AML-193 (cell line): ENCODE measurements at regions not wholly inside any gene's neighbourhood (a gene's known extent, or its start where the extent isn't known, plus 50 kb on each side); places are given as distances from the start of the nearest gene placed in this dataset.

Source experiments
- DNase-seq, 2 experiments: peaks; one replicate each; lab custom pipeline; 2025; lab: John Stamatoyannopoulos, UW

GRCh38 chr6:165823609-165824326 lies 160.7 kb upstream of the PDE10A start:
- DNase-seq: no peak

- no peak for DNase-seq
Measured at GRCh38 chr6:165822501-165822900, 159.5 kb upstream of the PDE10A start.

- no peak for DNase-seq
Measured at GRCh38 chr6:165821754-165822153, 158.7 kb upstream of the PDE10A start.

- DNase-seq: no peak
Measured at GRCh38 chr6:165820934-165821333, 157.9 kb upstream of the PDE10A start.

- no peak for DNase-seq
Measured at GRCh38 chr6:165820407-165820806, 157.4 kb upstream of the PDE10A start.

- no peak for DNase-seq
Measured at GRCh38 chr6:165819394-165819793, 156.4 kb upstream of the PDE10A start.

- no peak for DNase-seq
Measured at GRCh38 chr6:165818200-165818599, 155.2 kb upstream of the PDE10A start.

- no peak for DNase-seq
Measured at GRCh38 chr6:165817771-165818170, 154.7 kb upstream of the PDE10A start.

- no peak for DNase-seq
Measured at GRCh38 chr6:165817148-165817547, 154.1 kb upstream of the PDE10A start.

GRCh38 chr6:165814679-165815078 lies 151.6 kb upstream of the PDE10A start:
- no peak for DNase-seq

GRCh38 chr6:165811512-165811911 lies 148.5 kb upstream of the PDE10A start:
- no peak for DNase-seq

- no peak for DNase-seq
Measured at GRCh38 chr6:165808021-165808420, 145.0 kb upstream of the PDE10A start.

GRCh38 chr6:165807249-165807960 lies 144.4 kb upstream of the PDE10A start:
- no peak for DNase-seq

GRCh38 chr6:165806126-165806810 lies 143.2 kb upstream of the PDE10A start:
- DNase-seq: no peak

- DNase-seq: no peak
Measured at GRCh38 chr6:165805636-165806035, 142.6 kb upstream of the PDE10A start.

GRCh38 chr6:165805067-165805555 lies 142.1 kb upstream of the PDE10A start:
- DNase-seq: no peak

- no peak for DNase-seq
Measured at GRCh38 chr6:165804331-165805066, 141.5 kb upstream of the PDE10A start.

GRCh38 chr6:165800337-165800736 lies 137.3 kb upstream of the PDE10A start:
- DNase-seq: no peak

GRCh38 chr6:165799391-165800153 lies 136.5 kb upstream of the PDE10A start:
- no peak for DNase-seq

- no peak for DNase-seq
Measured at GRCh38 chr6:165798991-165799390, 135.9 kb upstream of the PDE10A start.

- DNase-seq: no peak
Measured at GRCh38 chr6:165794179-165794601, 131.1 kb upstream of the PDE10A start.
